ENCODE measurements at regions not wholly inside any gene's neighbourhood (a gene's known extent, or its start where the extent isn't known, plus 50 kb on each side); places are given as distances from the start of the nearest gene placed in this dataset.

- no peak for DNase-seq (ENCODE audit: low spot score)
Measured at GRCh38 chr14:95466506-95466905, 49.9 kb downstream of the SYNE3 start.

- no peak for DNase-seq (ENCODE audit: low spot score)
Measured at GRCh38 chr14:95465936-95466335, 50.5 kb downstream of the SYNE3 start.

GRCh38 chr14:95465358-95465757 is 51.1 kb downstream of the SYNE3 start:
- DNase-seq (ENCODE audit: low spot score): no peak

- no peak for DNase-seq (ENCODE audit: low spot score)
Measured at GRCh38 chr14:95464514-95464913, 51.9 kb downstream of the SYNE3 start.

GRCh38 chr14:95464103-95464502 is 52.3 kb downstream of the SYNE3 start:
- DNase-seq (ENCODE audit: low spot score): no peak

GRCh38 chr14:95463171-95463901 is 53.1 kb downstream of the SYNE3 start:
- peak; percentile 51 for DNase-seq (ENCODE audit: low spot score)

- DNase-seq (ENCODE audit: low spot score): no peak
Measured at GRCh38 chr14:95462491-95462890, 54.0 kb downstream of the SYNE3 start.

- DNase-seq (ENCODE audit: low spot score): no peak
Measured at GRCh38 chr14:95460647-95461478, 55.6 kb downstream of the SYNE3 start.

- no peak for DNase-seq (ENCODE audit: low spot score)
Measured at GRCh38 chr14:95458906-95459305, 57.5 kb downstream of the SYNE3 start.

GRCh38 chr14:95458459-95458858 is 58.0 kb downstream of the SYNE3 start:
- no peak for DNase-seq (ENCODE audit: low spot score)

GRCh38 chr14:95456281-95456680 is 60.2 kb downstream of the SYNE3 start:
- no peak for DNase-seq (ENCODE audit: low spot score)

- no peak for DNase-seq (ENCODE audit: low spot score)
Measured at GRCh38 chr14:95455246-95455645, 61.2 kb downstream of the SYNE3 start.

- DNase-seq (ENCODE audit: low spot score): no peak
Measured at GRCh38 chr14:95453713-95453980, 62.8 kb downstream of the SYNE3 start.

GRCh38 chr14:95452893-95453712 is 63.3 kb downstream of the SYNE3 start:
- DNase-seq (ENCODE audit: low spot score): no peak

GRCh38 chr14:95452176-95452892 is 64.1 kb downstream of the SYNE3 start:
- peak; percentile 6 for DNase-seq (ENCODE audit: low spot score)

GRCh38 chr14:95449131-95449530 is 67.3 kb downstream of the SYNE3 start:
- no peak for DNase-seq (ENCODE audit: low spot score)

- no peak for DNase-seq (ENCODE audit: low spot score)
Measured at GRCh38 chr14:95446470-95446869, 70.0 kb downstream of the SYNE3 start.

GRCh38 chr14:95445676-95446075 is 70.8 kb downstream of the SYNE3 start:
- DNase-seq (ENCODE audit: low spot score): no peak

- no peak for DNase-seq (ENCODE audit: low spot score)
Measured at GRCh38 chr14:95445161-95445560, 71.3 kb downstream of the SYNE3 start.

- DNase-seq (ENCODE audit: low spot score): no peak
Measured at GRCh38 chr14:95444132-95445129, 72.0 kb downstream of the SYNE3 start.

- DNase-seq (ENCODE audit: low spot score): peak; percentile 76
Measured at GRCh38 chr14:95442633-95443021, 73.8 kb downstream of the SYNE3 start.

Data from CD4-positive, alpha-beta T cell treated with Interleukin-2 at 100 ng/mL for 4 hours (primary cell).